Cardiac fibroblast (primary cell): ENCODE measurements at regions not wholly inside any gene's neighbourhood (a gene's known extent, or its start where the extent isn't known, plus 50 kb on each side); places are given as distances from the start of the nearest gene placed in this dataset.

Source experiments
- DNase-seq, 2 donors: peaks; one replicate each; pipeline versions ENCODE4 v3.0.0 to v3.0.0-alpha.2; 2010; ENCODE audit warnings: low read depth in 2 of 2
- H3K4me3 ChIP-seq, 2 donors: replicated peaks in 1 of 2; 1 replicate in 1 of 2; 2 replicates in 1 of 2; pipeline ENCODE4 v1.5.1; 2011; ENCODE audit warnings: low read depth in 2 of 2, low read length in 2 of 2, mild to moderate bottlenecking in 2 of 2, moderate library complexity in 1 of 2
- TF ChIP-seq, protein P1 (sequence below): IDR thresholded peaks from one replicate; pipeline ENCODE4 v1.5.1; 2011; ENCODE audit warnings: low read depth, mild to moderate bottlenecking, low read length, inconsistent platforms

DNA sequence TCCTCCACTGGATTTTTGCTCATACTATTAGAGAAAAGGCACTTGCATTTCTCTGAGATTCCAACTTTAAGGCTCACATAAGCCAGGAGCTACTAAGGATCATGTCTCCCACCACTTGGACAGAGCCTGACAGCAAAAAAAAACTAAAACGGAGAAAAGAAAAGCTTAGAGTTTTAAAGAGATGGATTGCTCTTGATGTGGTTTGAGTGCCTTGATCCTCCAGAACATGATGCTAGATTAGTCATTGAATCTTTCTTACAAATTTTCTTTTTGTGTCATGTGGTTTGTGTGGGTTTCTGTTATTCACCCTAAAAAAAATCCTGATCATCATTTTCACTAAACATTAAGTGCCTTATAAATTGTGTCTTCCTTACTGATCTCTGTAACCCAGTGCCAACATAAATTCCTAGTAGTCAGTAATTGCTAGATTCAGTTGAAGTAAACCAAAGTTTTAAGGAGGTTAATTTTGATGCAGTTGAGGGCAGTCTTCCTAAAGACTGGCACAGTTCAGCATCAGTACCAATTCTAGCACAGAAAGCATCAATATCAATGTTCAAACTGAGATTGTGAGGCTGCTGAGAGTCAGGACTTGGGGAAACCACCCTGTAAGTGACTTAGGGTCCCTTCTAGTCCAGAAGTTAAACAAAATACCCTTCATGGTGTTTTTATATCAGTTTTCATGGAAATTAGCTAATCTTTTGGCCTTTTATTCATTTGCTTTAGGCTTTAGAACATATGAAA, 206.3 kb downstream of the RAD51AP2 start:
- no peak overlapping the region for H3K4me3 ChIP-seq
- TF ChIP-seq, protein P1, sequence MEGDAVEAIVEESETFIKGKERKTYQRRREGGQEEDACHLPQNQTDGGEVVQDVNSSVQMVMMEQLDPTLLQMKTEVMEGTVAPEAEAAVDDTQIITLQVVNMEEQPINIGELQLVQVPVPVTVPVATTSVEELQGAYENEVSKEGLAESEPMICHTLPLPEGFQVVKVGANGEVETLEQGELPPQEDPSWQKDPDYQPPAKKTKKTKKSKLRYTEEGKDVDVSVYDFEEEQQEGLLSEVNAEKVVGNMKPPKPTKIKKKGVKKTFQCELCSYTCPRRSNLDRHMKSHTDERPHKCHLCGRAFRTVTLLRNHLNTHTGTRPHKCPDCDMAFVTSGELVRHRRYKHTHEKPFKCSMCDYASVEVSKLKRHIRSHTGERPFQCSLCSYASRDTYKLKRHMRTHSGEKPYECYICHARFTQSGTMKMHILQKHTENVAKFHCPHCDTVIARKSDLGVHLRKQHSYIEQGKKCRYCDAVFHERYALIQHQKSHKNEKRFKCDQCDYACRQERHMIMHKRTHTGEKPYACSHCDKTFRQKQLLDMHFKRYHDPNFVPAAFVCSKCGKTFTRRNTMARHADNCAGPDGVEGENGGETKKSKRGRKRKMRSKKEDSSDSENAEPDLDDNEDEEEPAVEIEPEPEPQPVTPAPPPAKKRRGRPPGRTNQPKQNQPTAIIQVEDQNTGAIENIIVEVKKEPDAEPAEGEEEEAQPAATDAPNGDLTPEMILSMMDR, result no peak
- DNase-seq, result no peak

DNA sequence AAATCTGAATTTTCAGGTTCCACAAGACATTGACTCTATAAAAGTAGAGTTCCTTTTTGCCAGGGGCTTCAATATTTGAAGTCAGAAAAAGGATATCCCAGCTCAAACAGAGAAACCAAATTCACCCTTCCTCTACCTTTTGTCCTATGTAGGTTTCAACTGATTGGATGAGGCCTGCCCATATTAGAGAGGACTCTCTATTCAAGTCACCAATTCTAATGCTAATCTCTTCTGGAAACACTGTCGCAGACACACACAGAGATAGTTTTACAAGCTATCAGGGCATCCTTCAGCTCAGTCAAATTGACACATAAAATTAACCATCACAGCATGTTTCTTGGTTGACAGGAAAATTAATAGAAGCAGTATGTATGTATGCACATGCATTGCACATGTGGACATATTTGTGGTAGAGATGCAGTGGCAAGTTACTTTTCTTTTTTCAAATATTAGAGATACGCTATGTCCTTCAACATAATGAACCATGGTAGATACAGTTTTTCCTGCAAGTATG, 207.1 kb downstream of the RAD51AP2 start:
- TF ChIP-seq, protein P1, result no peak
- no peak for DNase-seq
- no peak overlapping the region for H3K4me3 ChIP-seq

DNA sequence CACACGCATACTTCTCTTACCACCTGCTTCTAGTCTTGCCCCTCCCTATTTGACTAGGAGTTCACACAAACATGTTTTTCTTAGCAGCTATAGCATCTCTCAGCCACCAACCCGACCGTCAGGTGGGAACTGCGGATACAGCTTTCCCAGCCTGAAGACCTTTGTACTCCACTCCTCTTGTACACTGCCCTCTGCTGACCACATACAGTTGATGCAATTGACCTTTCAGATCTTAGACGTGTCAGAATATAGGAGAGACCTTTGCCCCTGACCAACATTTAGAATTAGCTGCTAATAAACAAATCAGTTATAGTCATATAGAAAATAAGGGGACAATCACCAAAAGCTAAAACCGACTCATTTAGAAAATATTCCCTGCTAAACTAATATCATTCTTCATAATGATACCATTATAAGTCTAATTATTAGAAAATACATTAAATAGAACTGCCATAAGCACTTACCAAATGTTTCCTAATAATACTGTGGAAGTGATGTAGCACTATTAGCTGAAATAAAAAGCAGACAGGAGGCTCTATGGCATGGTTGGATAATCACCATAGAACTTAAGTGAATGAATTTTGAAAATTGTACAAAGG, 208.4 kb downstream of the RAD51AP2 start:
- TF ChIP-seq, protein P1, result peak; percentile 68
- peak; percentile 63 to 72 for DNase-seq
- no peak overlapping the region for H3K4me3 ChIP-seq

DNA sequence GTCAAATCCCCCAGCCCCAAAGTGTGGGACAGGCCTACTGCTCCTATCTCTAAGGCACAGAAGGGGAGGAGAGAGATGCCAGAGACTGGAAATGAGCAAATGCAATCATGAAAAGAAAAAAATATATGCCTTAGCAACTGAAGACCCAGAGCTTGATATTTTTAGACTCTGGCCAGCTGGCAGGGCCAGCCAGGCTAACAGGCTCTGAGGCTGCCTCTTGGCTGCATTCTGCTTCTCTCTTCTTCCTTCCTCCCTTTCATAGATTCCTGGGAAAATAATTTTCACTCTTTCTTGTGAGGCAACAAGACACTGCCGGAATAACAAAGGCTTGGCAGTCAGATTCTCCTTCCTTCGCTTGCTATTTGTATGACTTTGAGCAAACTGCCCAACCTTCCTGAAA, 209.1 kb downstream of the RAD51AP2 start:
- DNase-seq, result no peak
- no peak overlapping the region for H3K4me3 ChIP-seq
- TF ChIP-seq, protein P1, result no peak

DNA sequence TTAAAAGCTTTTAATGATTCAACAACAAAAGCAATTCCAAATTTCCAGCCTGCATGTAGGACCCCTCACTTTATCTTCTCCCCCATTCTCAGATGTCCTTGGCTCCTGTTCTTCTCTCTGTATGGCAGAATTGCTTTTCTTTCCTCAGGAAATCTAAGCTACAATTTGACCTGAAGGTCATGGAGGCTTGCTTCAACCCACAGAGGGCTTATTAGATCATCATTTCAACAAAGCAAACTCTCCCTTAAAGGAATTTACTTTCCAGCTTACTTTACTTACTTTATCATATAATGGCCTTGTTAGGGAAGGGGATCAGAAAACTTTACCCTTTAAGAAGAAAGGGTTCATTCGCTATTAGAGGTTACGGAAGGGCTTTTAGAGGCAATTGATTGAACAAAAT, 211.5 kb downstream of the RAD51AP2 start:
- no peak overlapping the region for H3K4me3 ChIP-seq
- DNase-seq, result no peak
- TF ChIP-seq, protein P1, result no peak

DNA sequence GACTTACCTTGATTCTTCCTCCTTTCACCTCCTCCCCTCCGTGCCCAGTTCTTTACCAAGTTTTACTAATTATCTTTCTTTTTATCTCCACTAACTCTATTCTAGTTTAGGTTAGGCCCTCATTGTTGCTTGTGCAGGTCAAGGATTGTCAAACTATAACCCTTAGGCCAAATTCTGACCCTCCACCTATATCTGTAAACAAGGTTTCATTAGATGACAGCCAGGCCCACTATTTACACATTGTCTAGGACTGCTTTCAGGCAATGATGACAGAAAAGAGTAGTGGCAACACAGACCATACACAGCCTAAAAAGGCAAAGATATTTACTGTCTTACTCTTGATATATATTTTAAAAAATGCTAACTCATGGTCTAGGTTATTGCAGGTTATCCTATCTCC, 212.0 kb downstream of the RAD51AP2 start:
- TF ChIP-seq, protein P1, result no peak
- DNase-seq, result no peak
- no peak overlapping the region for H3K4me3 ChIP-seq

DNA sequence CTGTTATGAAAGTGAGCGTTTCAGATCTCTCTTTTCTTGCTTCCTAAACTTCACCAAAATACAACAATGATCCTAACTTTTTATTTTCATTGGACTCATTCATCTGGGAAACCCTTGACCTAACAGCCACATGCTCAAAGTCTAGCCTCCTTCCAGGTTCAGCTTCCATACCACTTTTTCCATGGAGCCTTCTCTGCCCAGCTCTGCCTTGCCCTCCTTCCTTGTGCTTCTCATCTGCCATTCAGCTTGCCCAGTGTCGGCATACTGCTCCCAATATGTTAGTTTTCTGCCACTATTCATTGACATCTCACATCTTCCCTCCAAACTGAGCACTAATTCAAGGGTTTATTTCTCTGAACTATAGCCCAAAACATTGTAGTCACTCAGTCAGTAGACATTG, 214.7 kb downstream of the RAD51AP2 start:
- TF ChIP-seq, protein P1, result no peak
- no peak overlapping the region for H3K4me3 ChIP-seq
- DNase-seq, result peak in 1 of 2 donors; percentile 13
